HEK293 (cell line): ENCODE measurements at regions not wholly inside any gene's neighbourhood (a gene's known extent, or its start where the extent isn't known, plus 50 kb on each side); places are given as distances from the start of the nearest gene placed in this dataset.

ENCODE experiments used
- CTCF ChIA-PET: fragments of 350-600 bp; formaldehyde crosslinking; extraction: SDS; loops from one replicate; lab custom pipeline; 2021; ENCODE audit warnings: antibody characterized with exemption; lab: Yijun Ruan, JAX
- POLR2A ChIA-PET: fragments of 300-600 bp; formaldehyde crosslinking; extraction: SDS; loops from one replicate; lab custom pipeline; 2020; ENCODE audit warnings: antibody characterized with exemption, inconsistent platforms; lab: Yijun Ruan, JAX
- H3K27ac ChIP-seq: fragments of 200-500 bp; sonication (Bioruptor generic); 2 replicates; pipeline ENCODE4 v1.5.1; 2014; ENCODE audit warnings: low read depth, low read length, control low read depth, inconsistent platforms; ENCODE audit errors: extremely low read depth
- H3K36me3 ChIP-seq, 2 experiments: fragments of 200-500 bp in 1 of 2; sonication (Bioruptor generic) in 1 of 2; 1 replicate in 1 of 2; 2 replicates in 1 of 2; pipeline ENCODE4 v1.5.1; 2014 to 2017; ENCODE audit warnings: inconsistent platforms in 2 of 2, low read length in 2 of 2; ENCODE audit not compliant: control insufficient read depth in 2 of 2, insufficient read depth in 1 of 2
- H3K4me1 ChIP-seq: fragments of 200-500 bp; sonication (Bioruptor generic); 2 replicates; pipeline ENCODE4 v1.5.1; 2014; ENCODE audit warnings: mild to moderate bottlenecking, low read length, inconsistent platforms; ENCODE audit not compliant: control insufficient read depth, insufficient read depth
- H3K4me3 ChIP-seq: 2 replicates; pipeline ENCODE4 v1.5.1; 2011; ENCODE audit warnings: low read depth, mild to moderate bottlenecking, control low read depth, low read length, moderate library complexity
- H3K9me3 ChIP-seq: fragments of 200-500 bp; sonication (Bioruptor generic); 2 replicates; pipeline ENCODE4 v1.5.1; 2014; ENCODE audit warnings: low read depth, low read length, inconsistent platforms; ENCODE audit not compliant: control insufficient read depth, insufficient read depth
- EGR2 ChIP-seq: fragments of 450-650 bp; formaldehyde crosslinking; IDR thresholded peaks from 2 replicates; pipeline ENCODE4 v1.5.1; 2016; ENCODE audit warnings: low read depth, missing biosample characterization, missing genetic modification characterization
- HOXA7 ChIP-seq: sonication (generic); formaldehyde crosslinking; IDR thresholded peaks from 2 replicates; pipeline ENCODE4 v1.8.1; 2022; ENCODE audit warnings: missing genetic modification reagents, borderline replicate concordance
- IKZF3 ChIP-seq: fragments of 450-650 bp; IDR thresholded peaks from 2 replicates; pipeline ENCODE4 v1.5.0; 2018; ENCODE audit warnings: missing biosample characterization, mild to moderate bottlenecking, missing genetic modification characterization, moderate library complexity
- INSM2 ChIP-seq: fragments of 450-650 bp; formaldehyde crosslinking; IDR thresholded peaks from 2 replicates; pipeline ENCODE4 v1.5.1; 2016; ENCODE audit warnings: missing biosample characterization, missing genetic modification characterization
- KLF8 ChIP-seq: fragments of 450-650 bp; formaldehyde crosslinking; IDR thresholded peaks from 2 replicates; pipeline ENCODE4 v1.5.1; 2016; ENCODE audit warnings: missing biosample characterization, missing genetic modification characterization
- MYNN ChIP-seq: fragments of 450-650 bp; formaldehyde crosslinking; IDR thresholded peaks from 2 replicates; pipeline ENCODE4 v1.5.1; 2016; ENCODE audit warnings: missing biosample characterization, missing genetic modification characterization, borderline replicate concordance
- REPIN1 ChIP-seq: fragments of 450-650 bp; formaldehyde crosslinking; IDR thresholded peaks from 2 replicates; pipeline ENCODE4 v1.5.1; 2017; ENCODE audit warnings: missing biosample characterization, missing genetic modification characterization, low read depth
- ZBTB7A ChIP-seq: fragments of 450-650 bp; formaldehyde crosslinking; IDR thresholded peaks from 2 replicates; pipeline ENCODE4 v1.5.1; 2016; ENCODE audit warnings: low read depth, missing biosample characterization, missing genetic modification characterization
- ZFP3 ChIP-seq: fragments of 450-650 bp; formaldehyde crosslinking; IDR thresholded peaks from 2 replicates; pipeline ENCODE4 v1.5.1; 2016; ENCODE audit warnings: low read depth, missing biosample characterization, missing genetic modification characterization
- ZNF132 ChIP-seq: fragments of 450-650 bp; formaldehyde crosslinking; IDR thresholded peaks from 2 replicates; pipeline ENCODE4 v1.5.1; 2017; ENCODE audit warnings: missing biosample characterization, missing genetic modification characterization, borderline replicate concordance
- ZNF133 ChIP-seq: fragments of 450-650 bp; formaldehyde crosslinking; IDR thresholded peaks from 2 replicates; pipeline ENCODE4 v1.5.1; 2016; ENCODE audit warnings: missing biosample characterization, missing genetic modification characterization
- ZNF146 ChIP-seq: fragments of 450-650 bp; formaldehyde crosslinking; IDR thresholded peaks from 2 replicates; pipeline ENCODE4 v1.5.1; 2016; ENCODE audit warnings: missing biosample characterization, missing genetic modification characterization
- ZNF16 ChIP-seq: fragments of 450-650 bp; formaldehyde crosslinking; IDR thresholded peaks from 2 replicates; pipeline ENCODE4 v1.5.1; 2016; ENCODE audit warnings: low read depth, missing biosample characterization, missing genetic modification characterization
- ZNF202 ChIP-seq: fragments of 450-650 bp; formaldehyde crosslinking; IDR thresholded peaks from 2 replicates; pipeline ENCODE4 v1.5.1; 2016; ENCODE audit warnings: missing biosample characterization, missing genetic modification characterization, borderline replicate concordance
- ZNF266 ChIP-seq: fragments of 450-650 bp; formaldehyde crosslinking; IDR thresholded peaks from 2 replicates; pipeline ENCODE4 v1.5.1; 2016; ENCODE audit warnings: missing biosample characterization, missing genetic modification characterization, low read depth
- ZNF274 ChIP-seq, 2 experiments: fragments of 200-500 bp in 1 of 2; fragments of 450-650 bp in 1 of 2; sonication (Bioruptor generic) in 1 of 2; formaldehyde crosslinking in 1 of 2; IDR thresholded peaks; 2 replicates each; pipeline versions ENCODE4 v1.5.1 to v1.6.1; 2014 to 2016; ENCODE audit warnings: borderline replicate concordance in 1 of 2, inconsistent platforms in 1 of 2, low read length in 1 of 2, missing biosample characterization in 1 of 2, missing genetic modification characterization in 1 of 2
- ZNF324 ChIP-seq: fragments of 450-650 bp; formaldehyde crosslinking; IDR thresholded peaks from 2 replicates; pipeline ENCODE4 v1.5.1; 2016; ENCODE audit warnings: missing biosample characterization, missing genetic modification characterization
- ZNF354C ChIP-seq: fragments of 450-650 bp; formaldehyde crosslinking; IDR thresholded peaks from 2 replicates; pipeline ENCODE4 v1.5.1; 2016; ENCODE audit warnings: missing biosample characterization, missing genetic modification characterization, low read depth, borderline replicate concordance
- ZNF366 ChIP-seq: fragments of 450-650 bp; formaldehyde crosslinking; conservative IDR thresholded peaks from 2 replicates; pipeline ENCODE4 v1.5.1; 2016; ENCODE audit warnings: missing biosample characterization, missing genetic modification characterization
- ZNF629 ChIP-seq: fragments of 450-650 bp; formaldehyde crosslinking; IDR thresholded peaks from 2 replicates; pipeline ENCODE4 v1.5.1; 2017; ENCODE audit warnings: missing biosample characterization, missing genetic modification characterization
- ZNF664 ChIP-seq: fragments of 450-650 bp; formaldehyde crosslinking; IDR thresholded peaks from 2 replicates; pipeline ENCODE4 v1.5.1; 2016; ENCODE audit warnings: missing biosample characterization, missing genetic modification characterization
- ZNF791 ChIP-seq: fragments of 450-650 bp; formaldehyde crosslinking; IDR thresholded peaks from 2 replicates; pipeline ENCODE4 v1.5.1; 2016; ENCODE audit warnings: missing biosample characterization, missing genetic modification characterization
- TF ChIP-seq, protein P1 (sequence below): fragments of 450-650 bp; formaldehyde crosslinking; IDR thresholded peaks from 2 replicates; pipeline ENCODE4 v1.5.1; 2016; ENCODE audit warnings: missing biosample characterization, missing genetic modification characterization
- TF ChIP-seq, protein P2 (sequence below): fragments of 450-650 bp; formaldehyde crosslinking; conservative IDR thresholded peaks from 2 replicates; pipeline ENCODE4 v1.5.1; 2016; ENCODE audit warnings: low read depth, missing biosample characterization, missing genetic modification characterization

DNA sequence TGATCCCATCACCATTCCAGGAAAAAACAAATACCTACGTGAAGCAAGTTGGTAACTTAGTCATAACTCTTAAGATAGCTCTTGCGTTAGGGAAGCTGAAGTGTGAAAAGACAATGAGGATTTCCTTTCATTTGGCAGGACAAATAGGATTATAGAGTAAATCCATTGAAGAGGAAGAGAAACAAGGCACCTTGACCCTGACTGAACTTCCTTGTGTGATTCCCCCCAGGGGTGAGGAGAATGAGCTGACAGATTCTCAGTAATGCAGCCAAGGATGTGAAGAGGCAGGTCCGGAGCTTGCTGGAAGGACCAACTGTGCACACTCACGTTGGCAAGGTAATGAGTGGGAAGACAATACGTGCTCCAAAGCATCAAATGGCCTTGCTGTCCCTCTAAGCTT lies 55.0 kb upstream of the HMCN1 start:
- no peak overlapping the region for H3K4me3 ChIP-seq
- no peaks in the 10 kb centered on the region for H3K9me3 ChIP-seq
- no peaks in the 10 kb centered on the region for H3K36me3 ChIP-seq
- POLR2A ChIA-PET: no interaction called here
- 0 out of 2 replicates have a peak, but pooled peaks cover 2% of the 10 kb centered on the region for H3K4me1 ChIP-seq
- no peak for TF ChIP-seq ZNF324 (tag by site-specific recombination)
- TF ChIP-seq ZNF16: no peak
- TF ChIP-seq ZNF146 (tag by site-specific recombination): no peak
- TF ChIP-seq ZNF791 (tag by site-specific recombination): no peak
- H3K27ac ChIP-seq: no peak overlapping the region
- CTCF ChIA-PET: interaction anchor here (0.5 to 3.3 kb wide), 9 partner anchors 9 to 1612 kb away, joined by 3 to 30 read pairs (median 3); no protein-coding TSS in a partner anchor

GRCh38 chr1:185676969-185677368 lies 57.2 kb upstream of the HMCN1 start:
- H3K36me3 ChIP-seq: no peaks in the 10 kb centered on the region
- POLR2A ChIA-PET: no interaction called here
- H3K4me3 ChIP-seq: no peak overlapping the region
- CTCF ChIA-PET: interaction anchor here (0.6 to 1.6 kb wide), 5 partner anchors 18 to 900 kb away, joined by 3 to 6 read pairs (median 3); no protein-coding TSS in a partner anchor
- H3K27ac ChIP-seq: no peak overlapping the region
- H3K4me1 ChIP-seq: 0 out of 2 replicates have a peak, but pooled peaks cover 3% of the 10 kb centered on the region
- H3K9me3 ChIP-seq: no peaks in the 10 kb centered on the region
- TF ChIP-seq IKZF3 (tag by site-specific recombination): no peak
- TF ChIP-seq HOXA7 (CRISPR knock-in tag): no peak
- TF ChIP-seq KLF8 (tag by site-specific recombination): no peak
- no peak for TF ChIP-seq ZBTB7A
- no peak for TF ChIP-seq ZNF366 (tag by site-specific recombination)
- TF ChIP-seq ZFP3 (tag by site-specific recombination): no peak
- no peak for TF ChIP-seq ZNF664 (tag by site-specific recombination)
- TF ChIP-seq ZNF146 (tag by site-specific recombination): no peak
- TF ChIP-seq, all 188 proteins: peak for 0

GRCh38 chr1:185674201-185674600 lies 60.0 kb upstream of the HMCN1 start:
- H3K4me1 ChIP-seq: 0 out of 2 replicates have a peak, but pooled peaks cover 3% of the 10 kb centered on the region
- H3K27ac ChIP-seq: no peak overlapping the region
- ChIA-PET CTCF (no interaction called here), POLR2A (no interaction called here)
- H3K36me3 ChIP-seq: no peaks in the 10 kb centered on the region
- H3K9me3 ChIP-seq: no peaks in the 10 kb centered on the region
- no peak overlapping the region for H3K4me3 ChIP-seq
- TF ChIP-seq ZNF133 (no peak), ZNF202 (tag by site-specific recombination) (no peak), INSM2 (tag by site-specific recombination) (no peak), REPIN1 (tag by site-specific recombination) (no peak), ZNF354C (tag by site-specific recombination) (no peak), ZNF266 (no peak), MYNN (tag by site-specific recombination) (no peak), EGR2 (no peak), ZFP3 (tag by site-specific recombination) (no peak), ZNF629 (tag by site-specific recombination) (no peak), ZNF274 (IDR thresholded peaks at IDR 0.05; ENCODE audit: low read length) (no peak), ZNF274 (tag by site-specific recombination; IDR thresholded peaks at IDR 0.05; ENCODE audit: borderline replicate concordance) (no peak), ZNF132 (tag by site-specific recombination) (no peak)
- TF ChIP-seq, protein P1, sequence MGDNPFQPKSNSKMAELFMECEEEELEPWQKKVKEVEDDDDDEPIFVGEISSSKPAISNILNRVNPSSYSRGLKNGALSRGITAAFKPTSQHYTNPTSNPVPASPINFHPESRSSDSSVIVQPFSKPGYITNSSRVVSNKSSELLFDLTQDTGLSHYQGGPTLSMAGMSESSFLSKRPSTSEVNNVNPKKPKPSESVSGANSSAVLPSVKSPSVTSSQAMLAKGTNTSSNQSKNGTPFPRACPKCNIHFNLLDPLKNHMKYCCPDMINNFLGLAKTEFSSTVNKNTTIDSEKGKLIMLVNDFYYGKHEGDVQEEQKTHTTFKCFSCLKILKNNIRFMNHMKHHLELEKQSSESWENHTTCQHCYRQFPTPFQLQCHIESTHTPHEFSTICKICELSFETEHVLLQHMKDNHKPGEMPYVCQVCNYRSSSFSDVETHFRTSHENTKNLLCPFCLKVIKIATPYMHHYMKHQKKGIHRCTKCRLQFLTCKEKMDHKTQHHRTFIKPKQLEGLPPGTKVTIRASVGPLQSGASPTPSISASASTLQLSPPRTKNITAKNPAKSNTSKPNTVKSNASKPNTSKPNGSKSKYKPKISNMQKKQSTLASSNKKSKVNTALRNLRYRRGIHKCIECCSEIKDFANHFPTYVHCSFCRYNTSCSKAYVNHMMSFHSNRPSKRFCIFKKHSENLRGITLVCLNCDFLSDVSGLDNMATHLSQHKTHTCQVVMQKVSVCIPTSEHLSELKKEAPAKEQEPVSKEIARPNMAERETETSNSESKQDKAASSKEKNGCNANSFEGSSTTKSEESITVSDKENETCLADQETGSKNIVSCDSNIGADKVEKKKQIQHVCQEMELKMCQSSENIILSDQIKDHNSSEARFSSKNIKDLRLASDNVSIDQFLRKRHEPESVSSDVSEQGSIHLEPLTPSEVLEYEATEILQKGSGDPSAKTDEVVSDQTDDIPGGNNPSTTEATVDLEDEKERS: no peak
- TF ChIP-seq, protein P2, sequence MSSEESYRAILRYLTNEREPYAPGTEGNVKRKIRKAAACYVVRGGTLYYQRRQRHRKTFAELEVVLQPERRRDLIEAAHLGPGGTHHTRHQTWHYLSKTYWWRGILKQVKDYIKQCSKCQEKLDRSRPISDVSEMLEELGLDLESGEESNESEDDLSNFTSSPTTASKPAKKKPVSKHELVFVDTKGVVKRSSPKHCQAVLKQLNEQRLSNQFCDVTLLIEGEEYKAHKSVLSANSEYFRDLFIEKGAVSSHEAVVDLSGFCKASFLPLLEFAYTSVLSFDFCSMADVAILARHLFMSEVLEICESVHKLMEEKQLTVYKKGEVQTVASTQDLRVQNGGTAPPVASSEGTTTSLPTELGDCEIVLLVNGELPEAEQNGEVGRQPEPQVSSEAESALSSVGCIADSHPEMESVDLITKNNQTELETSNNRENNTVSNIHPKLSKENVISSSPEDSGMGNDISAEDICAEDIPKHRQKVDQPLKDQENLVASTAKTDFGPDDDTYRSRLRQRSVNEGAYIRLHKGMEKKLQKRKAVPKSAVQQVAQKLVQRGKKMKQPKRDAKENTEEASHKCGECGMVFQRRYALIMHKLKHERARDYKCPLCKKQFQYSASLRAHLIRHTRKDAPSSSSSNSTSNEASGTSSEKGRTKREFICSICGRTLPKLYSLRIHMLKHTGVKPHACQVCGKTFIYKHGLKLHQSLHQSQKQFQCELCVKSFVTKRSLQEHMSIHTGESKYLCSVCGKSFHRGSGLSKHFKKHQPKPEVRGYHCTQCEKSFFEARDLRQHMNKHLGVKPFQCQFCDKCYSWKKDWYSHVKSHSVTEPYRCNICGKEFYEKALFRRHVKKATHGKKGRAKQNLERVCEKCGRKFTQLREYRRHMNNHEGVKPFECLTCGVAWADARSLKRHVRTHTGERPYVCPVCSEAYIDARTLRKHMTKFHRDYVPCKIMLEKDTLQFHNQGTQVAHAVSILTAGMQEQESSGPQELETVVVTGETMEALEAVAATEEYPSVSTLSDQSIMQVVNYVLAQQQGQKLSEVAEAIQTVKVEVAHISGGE (tag by site-specific recombination): no peak
